ENCODE measurements at regions not wholly inside any gene's neighbourhood (a gene's known extent, or its start where the extent isn't known, plus 50 kb on each side); places are given as distances from the start of the nearest gene placed in this dataset.

- H3K4me3 ChIP-seq (ENCODE audit: low read length): no peak overlapping the region
- DNase-seq (ENCODE audit: low read depth): peak; percentile 97
- TF ChIP-seq, protein P1, sequence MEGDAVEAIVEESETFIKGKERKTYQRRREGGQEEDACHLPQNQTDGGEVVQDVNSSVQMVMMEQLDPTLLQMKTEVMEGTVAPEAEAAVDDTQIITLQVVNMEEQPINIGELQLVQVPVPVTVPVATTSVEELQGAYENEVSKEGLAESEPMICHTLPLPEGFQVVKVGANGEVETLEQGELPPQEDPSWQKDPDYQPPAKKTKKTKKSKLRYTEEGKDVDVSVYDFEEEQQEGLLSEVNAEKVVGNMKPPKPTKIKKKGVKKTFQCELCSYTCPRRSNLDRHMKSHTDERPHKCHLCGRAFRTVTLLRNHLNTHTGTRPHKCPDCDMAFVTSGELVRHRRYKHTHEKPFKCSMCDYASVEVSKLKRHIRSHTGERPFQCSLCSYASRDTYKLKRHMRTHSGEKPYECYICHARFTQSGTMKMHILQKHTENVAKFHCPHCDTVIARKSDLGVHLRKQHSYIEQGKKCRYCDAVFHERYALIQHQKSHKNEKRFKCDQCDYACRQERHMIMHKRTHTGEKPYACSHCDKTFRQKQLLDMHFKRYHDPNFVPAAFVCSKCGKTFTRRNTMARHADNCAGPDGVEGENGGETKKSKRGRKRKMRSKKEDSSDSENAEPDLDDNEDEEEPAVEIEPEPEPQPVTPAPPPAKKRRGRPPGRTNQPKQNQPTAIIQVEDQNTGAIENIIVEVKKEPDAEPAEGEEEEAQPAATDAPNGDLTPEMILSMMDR (conservative IDR thresholded peaks at IDR 0.05; ENCODE audit: low read length): no peak
These were observed 210.9 kb upstream of the ZFP64 start for GRCh38 chr20:52402514-52402913.

- DNase-seq (ENCODE audit: low read depth): no peak
- TF ChIP-seq, protein P1 (conservative IDR thresholded peaks at IDR 0.05; ENCODE audit: low read length): no peak
- no peak overlapping the region for H3K4me3 ChIP-seq (ENCODE audit: low read length)
These were observed 209.9 kb upstream of the ZFP64 start for GRCh38 chr20:52401431-52401830.

GRCh38 chr20:52399352-52399751, 207.8 kb upstream of the ZFP64 start:
- DNase-seq (ENCODE audit: low read depth): no peak
- no peak overlapping the region for H3K4me3 ChIP-seq (ENCODE audit: low read length)
- TF ChIP-seq, protein P1 (conservative IDR thresholded peaks at IDR 0.05; ENCODE audit: low read length): no peak

DNA sequence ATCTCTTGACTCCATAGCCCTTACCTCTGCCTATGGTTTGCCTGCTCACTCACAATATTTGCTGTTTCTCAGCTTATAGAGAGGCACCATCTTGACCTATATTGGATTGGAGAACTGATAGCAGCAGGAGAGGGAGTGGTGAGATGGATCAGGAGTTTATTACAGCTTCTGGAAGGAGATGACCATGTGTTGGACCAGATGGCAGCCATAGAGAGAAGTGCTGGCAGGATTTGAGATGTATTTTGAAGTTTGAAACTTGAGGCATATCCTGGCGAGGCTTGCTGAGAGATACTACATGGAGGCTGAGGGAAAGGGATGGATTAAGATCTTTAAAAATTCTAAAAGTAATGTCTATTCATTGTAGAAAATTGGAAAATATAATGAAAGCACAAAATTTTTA, 198.0 kb upstream of the ZFP64 start:
- DNase-seq (ENCODE audit: low read depth): no peak
- TF ChIP-seq, protein P1 (conservative IDR thresholded peaks at IDR 0.05; ENCODE audit: low read length): no peak

GRCh38 chr20:52383995-52384621, 192.5 kb upstream of the ZFP64 start:
- H3K4me3 ChIP-seq (ENCODE audit: low read length): no peak overlapping the region
- no peak for DNase-seq (ENCODE audit: low read depth)
- TF ChIP-seq, protein P1 (conservative IDR thresholded peaks at IDR 0.05; ENCODE audit: low read length): no peak

More for the DNA sequence above, 198.0 kb upstream of the ZFP64 start:
- no peak overlapping the region for H3K4me3 ChIP-seq (ENCODE audit: low read length)

- TF ChIP-seq, protein P1 (conservative IDR thresholded peaks at IDR 0.05; ENCODE audit: low read length): no peak
- DNase-seq (ENCODE audit: low read depth): no peak
- no peak overlapping the region for H3K4me3 ChIP-seq (ENCODE audit: low read length)
These were observed 191.4 kb upstream of the ZFP64 start for GRCh38 chr20:52382933-52383332.

- TF ChIP-seq, protein P1 (conservative IDR thresholded peaks at IDR 0.05; ENCODE audit: low read length): peak; percentile 91
- peak; percentile 15 for DNase-seq (ENCODE audit: low read depth)
- no peak overlapping the region for H3K4me3 ChIP-seq (ENCODE audit: low read length)
These were observed 188.3 kb upstream of the ZFP64 start for GRCh38 chr20:52379723-52380336.

All from AG10803 (cell line).